Neural progenitor cell (in vitro differentiated cells): ENCODE measurements at regions not wholly inside any gene's neighbourhood (a gene's known extent, or its start where the extent isn't known, plus 50 kb on each side); places are given as distances from the start of the nearest gene placed in this dataset.

ENCODE experiments used
- CTCF ChIP-seq: fragments of 200-600 bp; sonication (generic); IDR thresholded peaks from 2 replicates; pipeline ENCODE4 v1.5.1; 2017; ENCODE audit warnings: antibody characterized with exemption, mild to moderate bottlenecking
- EZH2 ChIP-seq: fragments of 200-600 bp; sonication (generic); IDR thresholded peaks from 2 replicates; pipeline ENCODE4 v1.6.1; 2017; ENCODE audit warnings: antibody characterized with exemption, mild to moderate bottlenecking, moderate library complexity

- TF ChIP-seq CTCF = no peak
- TF ChIP-seq EZH2 = no peak
These were observed 1267.6 kb upstream of the ADGRL2 start for GRCh38 chr1:80533093-80533492.
